HepG2 (cell line): ENCODE measurements at regions not wholly inside any gene's neighbourhood (a gene's known extent, or its start where the extent isn't known, plus 50 kb on each side); places are given as distances from the start of the nearest gene placed in this dataset.

ENCODE experiments used
- ATAC-seq: fragments of 200-7000 bp; cut with Tn5 transposase; 3 replicates; pipeline ENCODE4 v1.9.1; 2020; ENCODE audit warnings: mild to moderate bottlenecking, moderate library complexity
- BruUV-seq: library from RNA; stranded (reverse); fragments of 400-500 nt; replicated peaks from 2 replicates; lab custom pipeline; 2021; lab: Mats Ljungman, UMichigan
- CTCF ChIA-PET: fragments of 300-600 bp; formaldehyde crosslinking; extraction: SDS; loops from one replicate; lab custom pipeline; 2021; ENCODE audit warnings: low total read pairs, inconsistent platforms, low intra/inter-chr PET ratio; lab: Yijun Ruan, JAX
- POLR2A ChIA-PET: fragments of 350-600 bp; sonication (Branson Sonifier 250); formaldehyde crosslinking; loops from one replicate; lab custom pipeline; 2020; ENCODE audit warnings: antibody characterized with exemption, inconsistent platforms; lab: Yijun Ruan, JAX
- DNase-seq: peaks from one replicate; pipeline ENCODE4 v3.0.0-alpha.2; 2015; ENCODE audit warnings: low spot score
- FAIRE-seq: peaks from 3 replicates; lab custom pipeline; 2011; peaks lifted over from hg19 to GRCh38; lab: Jason Lieb, UNC
- H2AFZ ChIP-seq: one replicate; pipeline ENCODE4 v1.6.1; 2011; ENCODE audit warnings: low read length, inconsistent platforms
- H3K27ac ChIP-seq: fragments of 300-600 bp; 3 replicates; pipeline ENCODE4 v1.8.0; 2011; ENCODE audit warnings: mixed run types, mild to moderate bottlenecking, mixed read lengths, low read length, inconsistent platforms; ENCODE audit not compliant: insufficient read depth; ENCODE audit errors: extremely low read length
- H3K27me3 ChIP-seq, 2 experiments: fragments of 200-600 bp in 1 of 2; 2 replicates in 1 of 2; 3 replicates in 1 of 2; pipeline versions ENCODE4 v1.6.0 to v1.8.0; 2011; ENCODE audit warnings: low read length in 2 of 2, mild to moderate bottlenecking in 2 of 2, moderate library complexity in 2 of 2, inconsistent platforms in 1 of 2; ENCODE audit not compliant: insufficient read depth in 2 of 2, control insufficient read depth in 1 of 2
- H3K36me3 ChIP-seq, 2 experiments: fragments of 200-600 bp in 1 of 2; replicated peaks in 1 of 2; 2 replicates in 1 of 2; 3 replicates in 1 of 2; pipeline versions ENCODE4 v1.5.1 to v1.8.0; 2011; ENCODE audit warnings: low read length in 2 of 2, inconsistent platforms in 1 of 2; ENCODE audit not compliant: insufficient read depth in 2 of 2, control insufficient read depth in 1 of 2
- H3K4me1 ChIP-seq: 2 replicates; pipeline ENCODE4 v1.5.1; 2012; ENCODE audit warnings: low read length, inconsistent platforms; ENCODE audit not compliant: insufficient read depth
- H3K4me2 ChIP-seq: 2 replicates; pipeline ENCODE4 v1.6.0; 2011; ENCODE audit warnings: low read depth, low read length, inconsistent platforms
- H3K4me3 ChIP-seq, 3 experiments: fragments of 200-600 bp in 1 of 3; sonication (generic), shearing (Covaris generic) in 1 of 3; replicated peaks in 1 of 3; 2 replicates each; pipeline ENCODE4 v1.5.1; 2011 to 2016; ENCODE audit warnings: low read length in 3 of 3, inconsistent platforms in 2 of 3, low read depth in 2 of 3, mild to moderate bottlenecking in 2 of 3, control low read depth in 1 of 3, mixed read lengths in 1 of 3; ENCODE audit not compliant: insufficient read depth in 1 of 3
- H3K79me2 ChIP-seq: one replicate; pipeline ENCODE4 v1.6.1; 2011; ENCODE audit warnings: low read length, inconsistent platforms; ENCODE audit not compliant: insufficient read depth
- H3K9ac ChIP-seq: 2 replicates; pipeline ENCODE4 v1.6.0; 2011; ENCODE audit warnings: mild to moderate bottlenecking, low read depth, low read length, inconsistent platforms; ENCODE audit not compliant: insufficient read depth
- H3K9me3 ChIP-seq: 2 replicates; pipeline ENCODE4 v1.5.1; 2012; ENCODE audit warnings: mild to moderate bottlenecking, low read length
- H4K20me1 ChIP-seq: 2 replicates; pipeline ENCODE4 v1.6.0; 2011; ENCODE audit warnings: inconsistent platforms, mild to moderate bottlenecking, low read length, moderate library complexity; ENCODE audit not compliant: insufficient read depth
- HMG20A ChIP-seq: IDR thresholded peaks from 2 replicates; pipeline ENCODE4 v1.6.1; 2016; ENCODE audit warnings: borderline replicate concordance
- MAZ ChIP-seq, 2 experiments: sonication (generic) in 1 of 2; formaldehyde crosslinking in 1 of 2; IDR thresholded peaks; 2 replicates each; pipeline versions ENCODE4 v1.5.0 to v1.6.1; 2012 to 2020; ENCODE audit warnings: low read depth in 2 of 2, mild to moderate bottlenecking in 2 of 2, borderline replicate concordance in 1 of 2, improper control_type of control experiment in 1 of 2, low read length in 1 of 2, missing genetic modification reagents in 1 of 2, moderate library complexity in 1 of 2
- MTF1 ChIP-seq: sonication (generic); formaldehyde crosslinking; IDR thresholded peaks from 2 replicates; pipeline ENCODE4 v1.5.0; 2020; ENCODE audit warnings: missing genetic modification reagents
- RELA ChIP-seq: sonication (generic); formaldehyde crosslinking; IDR thresholded peaks from 2 replicates; pipeline ENCODE4 v1.4.0; 2020; ENCODE audit warnings: missing genetic modification reagents
- ZFP36 ChIP-seq: fragments of 150-350 bp; IDR thresholded peaks from 2 replicates; pipeline ENCODE4 v1.6.1; 2018; ENCODE audit warnings: borderline replicate concordance, low read length, low read depth; ENCODE audit not compliant: partially characterized antibody
- WGBS: methylation state at CpG from one replicate; pipeline ENCODE4 v1.1.6; 2017; ENCODE audit warnings: low lambda C conversion rate; 5-methylcytosine and 5-hydroxymethylcytosine counted together
- in situ Hi-C: cut with HindIII; loops from 2 replicates; pipeline ENCODE4 v1.10.0; 2017; ENCODE audit warnings: low pct_unique_long_range_greater_than_20kb; ENCODE audit not compliant: extremely low pct_ligation_motif_present
- intact Hi-C: fragments of 100-400 bp; cut with micrococcal nuclease; formaldehyde crosslinking; loops from one replicate; pipeline ENCODE4 v1.10.0; 2022; ENCODE audit not compliant: unreplicated experiment
- TF ChIP-seq, protein P1 (sequence below): sonication (generic); formaldehyde crosslinking; IDR thresholded peaks from 2 replicates; pipeline ENCODE4 v1.4.0; 2020; ENCODE audit warnings: missing genetic modification reagents
- TF ChIP-seq, protein P2 (sequence below): sonication (generic); formaldehyde crosslinking; IDR thresholded peaks from 2 replicates; pipeline ENCODE4 v1.5.0; 2020; ENCODE audit warnings: mild to moderate bottlenecking, missing genetic modification reagents

DNA sequence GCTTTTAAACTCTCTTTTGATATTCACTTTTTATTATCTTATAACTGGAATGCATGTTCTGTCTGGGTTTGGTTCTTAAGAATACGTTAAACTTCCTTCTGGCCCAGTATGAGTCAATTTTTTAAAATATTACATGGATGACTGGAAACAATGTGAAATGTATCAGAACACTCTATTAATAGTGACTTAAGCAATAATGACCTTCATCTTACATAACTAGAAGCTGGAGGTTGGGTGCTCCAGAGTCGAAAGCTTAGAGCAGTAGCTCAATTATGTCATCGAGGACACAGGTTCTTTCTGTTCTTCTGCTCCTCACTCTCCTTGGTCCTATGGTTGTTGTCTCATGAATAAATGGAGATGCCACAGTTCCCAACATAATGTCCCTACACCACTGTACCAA, 91.6 kb upstream of the FOXD3 start:
- in situ Hi-C loops (no loop called here), intact Hi-C loops (no loop called here)
- Histone ChIP-seq H4K20me1 (no peaks in the 10 kb centered on the region), H3K27ac (no peak overlapping the region), H2AFZ (no peak overlapping the region), H3K4me3 (no peak overlapping the region), H3K9me3 (no peaks in the 10 kb centered on the region), H3K27me3 (no peaks in the 10 kb centered on the region), H3K36me3 (no peaks in the 10 kb centered on the region), H3K4me2 (no peak overlapping the region), H3K79me2 (no peaks in the 10 kb centered on the region), H3K9ac (no peak overlapping the region), H3K4me1 (no peaks in the 10 kb centered on the region)
- BruUV-seq, result no TSS peak
- ChIA-PET POLR2A (no interaction called here), CTCF (no interaction called here)
- no peak for DNase-seq
- no peak for TF ChIP-seq HMG20A (CRISPR knock-in tag)
- TF ChIP-seq RELA, result no peak
- TF ChIP-seq MTF1 (CRISPR knock-in tag), result no peak
- no peak for TF ChIP-seq MAZ (IDR thresholded peaks at IDR 0.05; ENCODE audit: borderline replicate concordance, low read depth, low read length)
- TF ChIP-seq MAZ (CRISPR knock-in tag; IDR thresholded peaks at IDR 0.05; ENCODE audit: low read depth), result no peak
- WGBS, result under 1% methylated on average over 3 of the region's 3 CpGs
- no peak for FAIRE-seq
- ATAC-seq, result no peak

GRCh38 chr1:63238721-63239120, 83.6 kb upstream of the FOXD3 start:
- no peak overlapping the region for H2AFZ ChIP-seq
- DNase-seq, result no peak
- no peaks in the 10 kb centered on the region for H3K4me1 ChIP-seq
- FAIRE-seq, result no peak
- intact Hi-C loops (no loop called here), in situ Hi-C loops (no loop called here)
- BruUV-seq, result no TSS peak
- no peak overlapping the region for H3K27ac ChIP-seq
- H3K4me2 ChIP-seq, result no peak overlapping the region
- no peaks in the 10 kb centered on the region for H3K79me2 ChIP-seq
- TF ChIP-seq, protein P1, sequence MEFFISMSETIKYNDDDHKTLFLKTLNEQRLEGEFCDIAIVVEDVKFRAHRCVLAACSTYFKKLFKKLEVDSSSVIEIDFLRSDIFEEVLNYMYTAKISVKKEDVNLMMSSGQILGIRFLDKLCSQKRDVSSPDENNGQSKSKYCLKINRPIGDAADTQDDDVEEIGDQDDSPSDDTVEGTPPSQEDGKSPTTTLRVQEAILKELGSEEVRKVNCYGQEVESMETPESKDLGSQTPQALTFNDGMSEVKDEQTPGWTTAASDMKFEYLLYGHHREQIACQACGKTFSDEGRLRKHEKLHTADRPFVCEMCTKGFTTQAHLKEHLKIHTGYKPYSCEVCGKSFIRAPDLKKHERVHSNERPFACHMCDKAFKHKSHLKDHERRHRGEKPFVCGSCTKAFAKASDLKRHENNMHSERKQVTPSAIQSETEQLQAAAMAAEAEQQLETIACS (CRISPR knock-in tag), result no peak
- TF ChIP-seq, protein P2, sequence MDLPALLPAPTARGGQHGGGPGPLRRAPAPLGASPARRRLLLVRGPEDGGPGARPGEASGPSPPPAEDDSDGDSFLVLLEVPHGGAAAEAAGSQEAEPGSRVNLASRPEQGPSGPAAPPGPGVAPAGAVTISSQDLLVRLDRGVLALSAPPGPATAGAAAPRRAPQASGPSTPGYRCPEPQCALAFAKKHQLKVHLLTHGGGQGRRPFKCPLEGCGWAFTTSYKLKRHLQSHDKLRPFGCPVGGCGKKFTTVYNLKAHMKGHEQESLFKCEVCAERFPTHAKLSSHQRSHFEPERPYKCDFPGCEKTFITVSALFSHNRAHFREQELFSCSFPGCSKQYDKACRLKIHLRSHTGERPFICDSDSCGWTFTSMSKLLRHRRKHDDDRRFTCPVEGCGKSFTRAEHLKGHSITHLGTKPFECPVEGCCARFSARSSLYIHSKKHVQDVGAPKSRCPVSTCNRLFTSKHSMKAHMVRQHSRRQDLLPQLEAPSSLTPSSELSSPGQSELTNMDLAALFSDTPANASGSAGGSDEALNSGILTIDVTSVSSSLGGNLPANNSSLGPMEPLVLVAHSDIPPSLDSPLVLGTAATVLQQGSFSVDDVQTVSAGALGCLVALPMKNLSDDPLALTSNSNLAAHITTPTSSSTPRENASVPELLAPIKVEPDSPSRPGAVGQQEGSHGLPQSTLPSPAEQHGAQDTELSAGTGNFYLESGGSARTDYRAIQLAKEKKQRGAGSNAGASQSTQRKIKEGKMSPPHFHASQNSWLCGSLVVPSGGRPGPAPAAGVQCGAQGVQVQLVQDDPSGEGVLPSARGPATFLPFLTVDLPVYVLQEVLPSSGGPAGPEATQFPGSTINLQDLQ (CRISPR knock-in tag), result no peak
- no peak for TF ChIP-seq ZFP36
- CTCF ChIA-PET, result no interaction called here
- 23% methylated on average over 1 of the region's 1 CpG for WGBS
- H4K20me1 ChIP-seq, result no peaks in the 10 kb centered on the region
- no peak overlapping the region for H3K9ac ChIP-seq
- H3K36me3 ChIP-seq, result no peaks in the 10 kb centered on the region
- ATAC-seq, result no peak
- POLR2A ChIA-PET, result no interaction called here
- H3K27me3 ChIP-seq, result no peaks in the 10 kb centered on the region
- H3K9me3 ChIP-seq, result no peaks in the 10 kb centered on the region
- H3K4me3 ChIP-seq, result no peak overlapping the region
